Left ventricle myocardium inferior (tissue), 1 donor: ENCODE measurements at regions not wholly inside any gene's neighbourhood (a gene's known extent, or its start where the extent isn't known, plus 50 kb on each side); places are given as distances from the start of the nearest gene placed in this dataset.
A peak's percentile ranks its signal among the peaks of the same experiment; 100 is the strongest.

Experiments used
- DNase-seq: peaks from one replicate; pipeline ENCODE4 v3.0.0-alpha.2; 2020
- H3K27ac ChIP-seq: fragments of 200-600 bp; replicated peaks from 2 replicates; pipeline ENCODE4 v1.8.0; 2021
- H3K27me3 ChIP-seq: fragments of 200-600 bp; 2 replicates; pipeline ENCODE4 v1.8.0; 2021; ENCODE audit warnings: low read depth
- H3K36me3 ChIP-seq: fragments of 200-600 bp; 2 replicates; pipeline ENCODE4 v1.8.0; 2021
- H3K4me1 ChIP-seq: fragments of 200-600 bp; 2 replicates; pipeline ENCODE4 v1.8.0; 2021
- H3K4me3 ChIP-seq: fragments of 200-600 bp; 2 replicates; pipeline ENCODE4 v1.8.0; 2021; ENCODE audit warnings: mild to moderate bottlenecking, moderate library complexity
- H3K9me3 ChIP-seq: fragments of 200-600 bp; replicated peaks from 2 replicates; pipeline ENCODE4 v1.8.0; 2021
- intact Hi-C: fragments of 100-400 bp; cut with micrococcal nuclease; formaldehyde crosslinking; loops from one replicate; pipeline ENCODE4 v1.11.0; 2022
- TF ChIP-seq, protein P1 (sequence below): fragments of 200-600 bp; IDR thresholded peaks from 2 replicates; pipeline ENCODE4 v1.8.0; 2021; ENCODE audit warnings: antibody characterized with exemption, mild to moderate bottlenecking, borderline replicate concordance
- donor health status: DM: no; HTN: yes; CAD: no; lungs with severe emphysema.

DNA sequence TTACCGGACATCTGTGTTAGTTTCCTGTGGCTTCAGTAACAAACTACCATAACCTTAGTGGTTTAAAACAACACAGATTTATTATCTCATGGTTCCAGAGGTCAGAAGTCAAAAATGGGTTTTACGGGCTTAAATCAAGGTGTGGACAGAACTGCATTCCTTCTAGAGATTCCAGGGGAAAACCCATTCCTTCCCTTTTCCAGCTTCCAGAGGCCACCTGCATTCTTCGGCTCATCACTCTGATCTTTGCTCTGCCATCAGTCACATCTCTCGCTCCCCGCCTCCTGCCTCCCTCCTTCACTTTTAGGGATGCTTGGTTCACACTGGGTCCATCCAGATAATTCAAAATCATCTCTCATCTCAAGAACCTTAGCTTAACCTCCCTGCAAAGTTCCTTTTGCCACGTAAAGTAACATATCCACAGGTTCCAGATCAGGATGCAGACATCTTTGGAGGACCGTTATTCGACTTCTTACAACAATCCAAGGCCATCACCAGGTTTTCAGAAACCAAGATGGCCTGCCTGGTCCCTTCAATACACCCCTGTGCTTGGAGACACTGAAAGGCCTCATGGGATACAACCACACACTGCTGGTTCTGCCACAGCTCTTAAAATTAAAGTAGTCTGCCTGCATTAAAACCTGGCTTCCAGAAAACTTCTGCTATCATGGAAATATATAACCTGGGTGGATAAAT lies 225.9 kb upstream of the MYO3A start:
- Histone ChIP-seq H3K4me3 (no peak overlapping the region), H3K27ac (no peak overlapping the region), H3K4me1 (no peaks in the 10 kb centered on the region), H3K36me3 (no peaks in the 10 kb centered on the region), H3K9me3 (no peaks in the 10 kb centered on the region), H3K27me3 (peaks cover 5% of the 10 kb centered on the region)
- no peak for DNase-seq
- TF ChIP-seq, protein P1, sequence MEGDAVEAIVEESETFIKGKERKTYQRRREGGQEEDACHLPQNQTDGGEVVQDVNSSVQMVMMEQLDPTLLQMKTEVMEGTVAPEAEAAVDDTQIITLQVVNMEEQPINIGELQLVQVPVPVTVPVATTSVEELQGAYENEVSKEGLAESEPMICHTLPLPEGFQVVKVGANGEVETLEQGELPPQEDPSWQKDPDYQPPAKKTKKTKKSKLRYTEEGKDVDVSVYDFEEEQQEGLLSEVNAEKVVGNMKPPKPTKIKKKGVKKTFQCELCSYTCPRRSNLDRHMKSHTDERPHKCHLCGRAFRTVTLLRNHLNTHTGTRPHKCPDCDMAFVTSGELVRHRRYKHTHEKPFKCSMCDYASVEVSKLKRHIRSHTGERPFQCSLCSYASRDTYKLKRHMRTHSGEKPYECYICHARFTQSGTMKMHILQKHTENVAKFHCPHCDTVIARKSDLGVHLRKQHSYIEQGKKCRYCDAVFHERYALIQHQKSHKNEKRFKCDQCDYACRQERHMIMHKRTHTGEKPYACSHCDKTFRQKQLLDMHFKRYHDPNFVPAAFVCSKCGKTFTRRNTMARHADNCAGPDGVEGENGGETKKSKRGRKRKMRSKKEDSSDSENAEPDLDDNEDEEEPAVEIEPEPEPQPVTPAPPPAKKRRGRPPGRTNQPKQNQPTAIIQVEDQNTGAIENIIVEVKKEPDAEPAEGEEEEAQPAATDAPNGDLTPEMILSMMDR, result no peak
- intact Hi-C loops, result no loop called here

DNA sequence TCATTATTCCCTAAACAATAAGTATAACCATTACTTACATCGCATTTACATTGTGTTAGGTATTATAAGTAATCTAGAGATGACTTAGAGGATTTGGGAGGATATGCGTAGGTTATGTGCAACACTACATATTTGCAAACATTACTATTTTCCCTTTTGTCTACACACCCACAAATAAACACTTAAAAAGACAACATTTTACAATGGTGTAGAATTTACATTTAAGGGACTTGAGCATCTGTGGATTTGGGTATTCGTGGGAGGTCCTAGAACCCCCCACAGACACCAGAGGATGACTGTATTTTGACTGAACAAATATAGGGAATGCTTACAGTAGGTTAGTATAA lies 220.2 kb upstream of the MYO3A start:
- no peak for DNase-seq
- Histone ChIP-seq H3K27me3 (peaks cover 5% of the 10 kb centered on the region), H3K4me1 (no peaks in the 10 kb centered on the region), H3K9me3 (no peaks in the 10 kb centered on the region), H3K36me3 (no peaks in the 10 kb centered on the region), H3K27ac (no peak overlapping the region), H3K4me3 (no peak overlapping the region)
- intact Hi-C loops, result no loop called here
- TF ChIP-seq, protein P1, result no peak

DNA sequence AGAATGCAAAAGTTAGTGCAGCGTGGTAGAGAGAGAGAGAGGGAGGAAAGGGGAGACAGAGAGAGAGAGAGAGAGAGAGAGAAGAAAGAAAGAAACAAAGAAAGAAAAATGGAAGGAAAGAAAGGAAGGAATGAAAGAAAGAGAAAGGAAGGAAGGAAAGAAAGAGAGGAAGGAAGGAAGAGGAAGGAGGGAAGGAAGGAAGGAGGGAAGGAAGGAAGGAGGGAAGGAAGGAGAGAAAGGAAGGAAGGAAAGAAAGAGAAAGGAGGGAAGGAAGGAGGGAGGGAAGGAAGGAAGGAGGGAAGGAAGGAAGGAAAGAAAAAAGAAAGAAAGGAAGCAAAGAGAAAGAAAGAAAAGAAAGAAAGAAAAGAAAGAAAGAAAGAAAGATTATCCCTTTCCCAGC lies 209.8 kb upstream of the MYO3A start:
- Histone ChIP-seq H3K4me3 (no peak overlapping the region), H3K4me1 (no peaks in the 10 kb centered on the region), H3K36me3 (no peaks in the 10 kb centered on the region), H3K9me3 (no peaks in the 10 kb centered on the region), H3K27ac (no peak overlapping the region), H3K27me3 (peaks cover 29% of the 10 kb centered on the region)
- intact Hi-C loops, result no loop called here
- TF ChIP-seq, protein P1, result no peak
- DNase-seq, result no peak

DNA sequence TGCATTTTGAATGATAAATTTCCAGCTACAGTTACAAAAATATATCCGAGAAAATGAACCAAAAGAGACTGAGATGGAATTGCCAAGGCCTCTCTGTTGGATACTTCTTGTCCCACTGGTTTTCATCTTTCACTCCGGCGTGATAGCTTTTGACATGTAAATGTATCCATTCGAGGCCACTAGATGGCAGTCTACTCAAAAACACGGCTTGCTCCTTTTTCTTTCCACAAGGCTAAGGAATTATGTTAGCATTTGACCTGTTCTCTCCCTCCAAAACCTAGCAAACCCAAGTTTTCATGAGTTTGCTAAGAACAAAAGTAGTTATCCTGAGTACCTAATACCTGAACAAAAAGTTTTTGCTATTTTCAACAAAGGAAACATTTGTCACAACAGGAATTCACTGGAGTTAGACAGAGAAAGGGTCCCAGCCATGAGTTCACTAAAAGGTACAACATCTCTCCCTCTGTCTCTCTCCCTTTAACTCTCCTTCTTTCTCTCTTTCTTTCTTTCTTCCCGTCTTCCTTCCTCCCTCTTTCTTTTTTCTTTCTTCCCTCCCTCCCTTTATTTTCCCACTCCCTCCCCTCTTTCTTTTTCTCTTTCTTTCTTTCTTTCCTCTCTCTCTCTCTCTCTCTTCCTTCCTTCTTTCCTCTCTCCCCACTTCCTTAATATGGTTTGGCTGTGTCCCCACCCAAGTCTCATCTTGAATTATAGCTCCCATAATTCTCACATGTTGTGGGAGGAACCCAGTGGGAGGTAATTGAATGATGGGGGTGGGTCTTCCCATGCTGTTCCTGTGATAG lies 207.9 kb upstream of the MYO3A start:
- intact Hi-C loops, result no loop called here
- H3K9me3 ChIP-seq, result no peaks in the 10 kb centered on the region
- H3K36me3 ChIP-seq, result no peaks in the 10 kb centered on the region
- TF ChIP-seq, protein P1, result peak; percentile 75
- no peak overlapping the region for H3K27ac ChIP-seq
- DNase-seq, result no peak
- no peaks in the 10 kb centered on the region for H3K4me1 ChIP-seq
- H3K4me3 ChIP-seq, result no peak overlapping the region
- H3K27me3 ChIP-seq, result peaks cover 46% of the 10 kb centered on the region

DNA sequence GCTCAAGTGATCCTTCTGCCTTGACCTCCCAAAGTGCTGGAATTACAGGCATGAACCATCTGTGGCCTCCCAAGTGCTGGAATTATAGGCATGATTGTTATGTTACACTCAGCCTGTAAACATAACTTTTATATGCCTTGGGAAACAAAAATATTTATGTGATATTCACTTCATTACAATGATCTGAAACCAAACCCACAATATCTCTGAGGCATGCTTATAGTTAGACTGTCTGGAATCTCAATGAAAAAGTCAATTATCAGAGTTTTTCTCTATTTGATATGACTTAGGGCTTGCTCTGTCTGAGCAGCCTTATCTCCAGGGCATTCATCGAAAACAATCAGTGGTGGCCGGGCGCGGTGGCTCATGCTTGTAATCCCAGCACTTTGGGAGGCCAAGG lies 195.3 kb upstream of the MYO3A start:
- Histone ChIP-seq H3K4me3 (no peak overlapping the region), H3K9me3 (peaks cover 5% of the 10 kb centered on the region), H3K27ac (no peak overlapping the region), H3K36me3 (no peaks in the 10 kb centered on the region), H3K4me1 (no peaks in the 10 kb centered on the region), H3K27me3 (peaks cover 14% of the 10 kb centered on the region)
- no peak for DNase-seq
- intact Hi-C loops, result no loop called here
- TF ChIP-seq, protein P1, result no peak
